ENCODE measurements at regions not wholly inside any gene's neighbourhood (a gene's known extent, or its start where the extent isn't known, plus 50 kb on each side); places are given as distances from the start of the nearest gene placed in this dataset.

DNA sequence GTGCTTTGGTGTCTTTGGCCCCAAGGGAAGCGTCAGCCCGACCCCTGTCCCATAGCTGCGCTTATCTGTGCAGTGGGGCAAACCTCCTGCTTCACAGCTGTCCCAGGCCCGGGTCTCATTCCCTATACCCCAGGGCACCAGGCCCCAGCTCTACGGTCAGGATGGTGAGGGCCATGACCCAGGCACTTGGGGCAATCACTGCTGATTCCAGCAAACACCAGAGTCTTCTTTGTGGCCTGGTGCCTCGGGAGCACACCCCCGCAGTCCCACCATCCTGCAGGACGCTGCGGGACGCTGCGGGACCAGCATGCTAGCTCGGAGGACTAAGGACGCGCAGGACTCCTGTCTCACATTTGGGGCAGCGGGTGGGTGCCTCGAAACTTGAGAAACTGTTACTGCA, 116.9 kb upstream of the HDAC4 start:
- TF ChIP-seq ESRRG (CRISPR knock-in tag; IDR thresholded peaks at IDR 0.05) (no peak), ZNF8 (CRISPR knock-in tag; IDR thresholded peaks at IDR 0.05) (no peak), TOX (CRISPR knock-in tag; IDR thresholded peaks at IDR 0.05; ENCODE audit: borderline replicate concordance) (no peak), OSR1 (CRISPR knock-in tag; IDR thresholded peaks at IDR 0.05) (no peak), ZNF565 (CRISPR knock-in tag; conservative IDR thresholded peaks at IDR 0.05; ENCODE audit: low read depth) (no peak), CSDC2 (CRISPR knock-in tag; IDR thresholded peaks at IDR 0.05) (no peak), ZFP3 (CRISPR knock-in tag; IDR thresholded peaks at IDR 0.05) (no peak), TCF4 (CRISPR knock-in tag; IDR thresholded peaks at IDR 0.05; ENCODE audit: borderline replicate concordance) (no peak), SNAI2 (CRISPR knock-in tag; IDR thresholded peaks at IDR 0.05) (no peak), GLIS3 (CRISPR knock-in tag; IDR thresholded peaks at IDR 0.05) (no peak)
- TF ChIP-seq, protein P1, sequence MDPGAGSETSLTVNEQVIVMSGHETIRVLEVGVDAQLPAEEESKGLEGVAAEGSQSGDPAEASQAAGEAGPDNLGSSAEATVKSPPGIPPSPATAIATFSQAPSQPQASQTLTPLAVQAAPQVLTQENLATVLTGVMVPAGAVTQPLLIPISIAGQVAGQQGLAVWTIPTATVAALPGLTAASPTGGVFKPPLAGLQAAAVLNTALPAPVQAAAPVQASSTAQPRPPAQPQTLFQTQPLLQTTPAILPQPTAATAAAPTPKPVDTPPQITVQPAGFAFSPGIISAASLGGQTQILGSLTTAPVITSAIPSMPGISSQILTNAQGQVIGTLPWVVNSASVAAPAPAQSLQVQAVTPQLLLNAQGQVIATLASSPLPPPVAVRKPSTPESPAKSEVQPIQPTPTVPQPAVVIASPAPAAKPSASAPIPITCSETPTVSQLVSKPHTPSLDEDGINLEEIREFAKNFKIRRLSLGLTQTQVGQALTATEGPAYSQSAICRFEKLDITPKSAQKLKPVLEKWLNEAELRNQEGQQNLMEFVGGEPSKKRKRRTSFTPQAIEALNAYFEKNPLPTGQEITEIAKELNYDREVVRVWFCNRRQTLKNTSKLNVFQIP (CRISPR knock-in tag; IDR thresholded peaks at IDR 0.05; ENCODE audit: borderline replicate concordance, low read depth), result no peak
- TF ChIP-seq, protein P2, sequence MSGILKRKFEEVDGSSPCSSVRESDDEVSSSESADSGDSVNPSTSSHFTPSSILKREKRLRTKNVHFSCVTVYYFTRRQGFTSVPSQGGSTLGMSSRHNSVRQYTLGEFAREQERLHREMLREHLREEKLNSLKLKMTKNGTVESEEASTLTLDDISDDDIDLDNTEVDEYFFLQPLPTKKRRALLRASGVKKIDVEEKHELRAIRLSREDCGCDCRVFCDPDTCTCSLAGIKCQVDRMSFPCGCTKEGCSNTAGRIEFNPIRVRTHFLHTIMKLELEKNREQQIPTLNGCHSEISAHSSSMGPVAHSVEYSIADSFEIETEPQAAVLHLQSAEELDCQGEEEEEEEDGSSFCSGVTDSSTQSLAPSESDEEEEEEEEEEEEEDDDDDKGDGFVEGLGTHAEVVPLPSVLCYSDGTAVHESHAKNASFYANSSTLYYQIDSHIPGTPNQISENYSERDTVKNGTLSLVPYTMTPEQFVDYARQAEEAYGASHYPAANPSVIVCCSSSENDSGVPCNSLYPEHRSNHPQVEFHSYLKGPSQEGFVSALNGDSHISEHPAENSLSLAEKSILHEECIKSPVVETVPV (CRISPR knock-in tag; IDR thresholded peaks at IDR 0.05), result no peak
- ATAC-seq, result no peak

DNA sequence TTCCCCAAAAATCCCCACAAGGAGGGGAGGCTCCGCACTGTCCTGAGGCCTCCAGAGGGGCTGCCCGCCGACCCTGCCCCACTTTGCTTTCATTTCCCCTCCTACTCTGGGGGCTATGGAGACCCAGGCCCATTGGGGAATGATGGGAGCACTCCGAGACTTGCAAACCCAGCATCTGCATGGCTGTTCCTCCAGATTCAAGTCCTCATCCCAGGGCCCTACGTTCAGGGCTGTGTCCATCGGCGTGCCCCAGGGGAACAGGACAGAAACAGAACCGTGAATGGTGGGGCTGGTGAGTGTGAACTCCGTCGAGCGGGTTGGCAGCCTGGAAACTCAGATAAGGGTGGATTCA, 116.1 kb upstream of the HDAC4 start:
- TF ChIP-seq RARB (CRISPR knock-in tag; IDR thresholded peaks at IDR 0.05) (no peak), ZNF70 (CRISPR knock-in tag; IDR thresholded peaks at IDR 0.05) (no peak), ZNF565 (CRISPR knock-in tag; conservative IDR thresholded peaks at IDR 0.05; ENCODE audit: low read depth) (no peak), ZFP3 (CRISPR knock-in tag; IDR thresholded peaks at IDR 0.05) (no peak), ARNTL (CRISPR knock-in tag; IDR thresholded peaks at IDR 0.05; ENCODE audit: borderline replicate concordance, low read depth) (no peak), ESRRG (CRISPR knock-in tag; IDR thresholded peaks at IDR 0.05) (no peak), GLIS3 (CRISPR knock-in tag; IDR thresholded peaks at IDR 0.05) (no peak), CSDC2 (CRISPR knock-in tag; IDR thresholded peaks at IDR 0.05) (no peak), OSR1 (CRISPR knock-in tag; IDR thresholded peaks at IDR 0.05) (no peak), PPARA (CRISPR knock-in tag; IDR thresholded peaks at IDR 0.05; ENCODE audit: borderline replicate concordance) (no peak), BACH2 (CRISPR knock-in tag; IDR thresholded peaks at IDR 0.05; ENCODE audit: borderline replicate concordance) (no peak)
- TF ChIP-seq, protein P3, sequence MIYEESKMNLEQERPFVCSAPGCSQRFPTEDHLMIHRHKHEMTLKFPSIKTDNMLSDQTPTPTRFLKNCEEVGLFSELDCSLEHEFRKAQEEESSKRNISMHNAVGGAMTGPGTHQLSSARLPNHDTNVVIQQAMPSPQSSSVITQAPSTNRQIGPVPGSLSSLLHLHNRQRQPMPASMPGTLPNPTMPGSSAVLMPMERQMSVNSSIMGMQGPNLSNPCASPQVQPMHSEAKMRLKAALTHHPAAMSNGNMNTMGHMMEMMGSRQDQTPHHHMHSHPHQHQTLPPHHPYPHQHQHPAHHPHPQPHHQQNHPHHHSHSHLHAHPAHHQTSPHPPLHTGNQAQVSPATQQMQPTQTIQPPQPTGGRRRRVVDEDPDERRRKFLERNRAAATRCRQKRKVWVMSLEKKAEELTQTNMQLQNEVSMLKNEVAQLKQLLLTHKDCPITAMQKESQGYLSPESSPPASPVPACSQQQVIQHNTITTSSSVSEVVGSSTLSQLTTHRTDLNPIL (CRISPR knock-in tag; IDR thresholded peaks at IDR 0.05; ENCODE audit: low read depth), result no peak
- TF ChIP-seq, protein P4, sequence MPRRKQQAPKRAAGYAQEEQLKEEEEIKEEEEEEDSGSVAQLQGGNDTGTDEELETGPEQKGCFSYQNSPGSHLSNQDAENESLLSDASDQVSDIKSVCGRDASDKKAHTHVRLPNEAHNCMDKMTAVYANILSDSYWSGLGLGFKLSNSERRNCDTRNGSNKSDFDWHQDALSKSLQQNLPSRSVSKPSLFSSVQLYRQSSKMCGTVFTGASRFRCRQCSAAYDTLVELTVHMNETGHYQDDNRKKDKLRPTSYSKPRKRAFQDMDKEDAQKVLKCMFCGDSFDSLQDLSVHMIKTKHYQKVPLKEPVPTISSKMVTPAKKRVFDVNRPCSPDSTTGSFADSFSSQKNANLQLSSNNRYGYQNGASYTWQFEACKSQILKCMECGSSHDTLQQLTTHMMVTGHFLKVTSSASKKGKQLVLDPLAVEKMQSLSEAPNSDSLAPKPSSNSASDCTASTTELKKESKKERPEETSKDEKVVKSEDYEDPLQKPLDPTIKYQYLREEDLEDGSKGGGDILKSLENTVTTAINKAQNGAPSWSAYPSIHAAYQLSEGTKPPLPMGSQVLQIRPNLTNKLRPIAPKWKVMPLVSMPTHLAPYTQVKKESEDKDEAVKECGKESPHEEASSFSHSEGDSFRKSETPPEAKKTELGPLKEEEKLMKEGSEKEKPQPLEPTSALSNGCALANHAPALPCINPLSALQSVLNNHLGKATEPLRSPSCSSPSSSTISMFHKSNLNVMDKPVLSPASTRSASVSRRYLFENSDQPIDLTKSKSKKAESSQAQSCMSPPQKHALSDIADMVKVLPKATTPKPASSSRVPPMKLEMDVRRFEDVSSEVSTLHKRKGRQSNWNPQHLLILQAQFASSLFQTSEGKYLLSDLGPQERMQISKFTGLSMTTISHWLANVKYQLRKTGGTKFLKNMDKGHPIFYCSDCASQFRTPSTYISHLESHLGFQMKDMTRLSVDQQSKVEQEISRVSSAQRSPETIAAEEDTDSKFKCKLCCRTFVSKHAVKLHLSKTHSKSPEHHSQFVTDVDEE (CRISPR knock-in tag; IDR thresholded peaks at IDR 0.05), result no peak
- TF ChIP-seq, protein P2 (CRISPR knock-in tag; IDR thresholded peaks at IDR 0.05), result no peak
- ATAC-seq, result no peak

DNA sequence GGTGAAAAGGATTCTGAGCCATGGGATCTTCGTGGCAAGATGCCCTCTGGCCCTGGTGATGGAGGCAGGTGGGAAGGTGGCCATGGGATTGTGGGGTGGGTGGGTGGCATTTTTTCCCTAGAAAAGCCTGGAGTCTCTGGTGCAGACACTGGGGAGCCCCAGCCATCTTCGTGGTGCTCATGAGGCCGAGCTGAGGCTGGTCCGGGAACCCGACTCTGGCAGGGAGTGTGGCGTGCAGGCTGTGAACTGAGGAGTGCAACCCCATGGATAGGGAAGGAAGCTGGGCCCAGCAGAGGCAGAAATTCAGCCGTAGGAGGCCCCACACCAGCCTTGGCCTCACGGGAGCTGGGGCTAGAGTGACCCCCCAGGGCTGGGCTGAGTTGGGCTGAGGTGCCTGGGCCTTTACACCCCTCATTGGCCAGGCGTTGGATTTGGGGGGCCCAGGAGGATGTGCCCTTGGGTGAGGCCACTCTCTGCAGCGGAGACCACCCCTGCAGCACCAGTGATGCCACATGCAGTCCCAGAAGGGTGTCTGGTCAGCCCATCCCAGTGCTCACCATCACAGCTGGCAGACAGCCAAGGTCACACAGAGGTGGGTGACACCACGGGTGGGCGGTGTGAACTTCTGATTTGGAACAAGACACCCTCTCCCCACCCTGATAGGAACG, 115.6 kb upstream of the HDAC4 start:
- ATAC-seq, result no peak

More for the DNA sequence above, 115.6 kb upstream of the HDAC4 start:
- no peak for TF ChIP-seq PPARA (CRISPR knock-in tag; IDR thresholded peaks at IDR 0.05; ENCODE audit: borderline replicate concordance)
- no peak for TF ChIP-seq ZNF565 (CRISPR knock-in tag; conservative IDR thresholded peaks at IDR 0.05; ENCODE audit: low read depth)
- TF ChIP-seq, protein P2 (CRISPR knock-in tag; IDR thresholded peaks at IDR 0.05), result no peak
- TF ChIP-seq, protein P3 (CRISPR knock-in tag; IDR thresholded peaks at IDR 0.05; ENCODE audit: low read depth), result no peak
- no peak for TF ChIP-seq OSR1 (CRISPR knock-in tag; IDR thresholded peaks at IDR 0.05)
- TF ChIP-seq, protein P4 (CRISPR knock-in tag; IDR thresholded peaks at IDR 0.05), result no peak
- no peak for TF ChIP-seq ARNTL (CRISPR knock-in tag; IDR thresholded peaks at IDR 0.05; ENCODE audit: borderline replicate concordance, low read depth)
- TF ChIP-seq CSDC2 (CRISPR knock-in tag; IDR thresholded peaks at IDR 0.05), result no peak
- no peak for TF ChIP-seq TOX (CRISPR knock-in tag; IDR thresholded peaks at IDR 0.05; ENCODE audit: borderline replicate concordance)
- TF ChIP-seq ZFP3 (CRISPR knock-in tag; IDR thresholded peaks at IDR 0.05), result no peak
- TF ChIP-seq ZFP30 (CRISPR knock-in tag; IDR thresholded peaks at IDR 0.05), result no peak
- TF ChIP-seq RARB (CRISPR knock-in tag; IDR thresholded peaks at IDR 0.05), result no peak
- no peak for TF ChIP-seq ZNF8 (CRISPR knock-in tag; IDR thresholded peaks at IDR 0.05)
